Neuronal stem cell (in vitro differentiated cells): ENCODE measurements at regions not wholly inside any gene's neighbourhood (a gene's known extent, or its start where the extent isn't known, plus 50 kb on each side); places are given as distances from the start of the nearest gene placed in this dataset.

Source experiments
- DNase-seq: peaks from one replicate; pipeline ENCODE4 v3.0.0-alpha.2; 2013; ENCODE audit warnings: low spot score
- H2AFZ ChIP-seq: one replicate; pipeline ENCODE4 v1.6.1; 2013; ENCODE audit warnings: mild to moderate bottlenecking, low read length, inconsistent platforms
- H2AK5ac ChIP-seq: 2 replicates; pipeline ENCODE4 v1.6.1; 2013; ENCODE audit warnings: low read depth, mild to moderate bottlenecking, inconsistent platforms, low read length, moderate library complexity, mixed read lengths
- H2BK120ac ChIP-seq: 2 replicates; pipeline ENCODE4 v1.6.1; 2013; ENCODE audit warnings: low read depth, mild to moderate bottlenecking, inconsistent platforms, low read length, moderate library complexity, mixed read lengths
- H2BK12ac ChIP-seq: one replicate; pipeline ENCODE4 v1.6.1; 2013; ENCODE audit warnings: low read length, inconsistent platforms
- H2BK15ac ChIP-seq: 2 replicates; pipeline ENCODE4 v1.6.1; 2013; ENCODE audit warnings: mild to moderate bottlenecking, low read length, inconsistent platforms, mixed read lengths
- H2BK5ac ChIP-seq: one replicate; pipeline ENCODE4 v1.6.1; 2013; ENCODE audit warnings: inconsistent platforms, mild to moderate bottlenecking, low read length, moderate library complexity
- H3K14ac ChIP-seq: one replicate; pipeline ENCODE4 v1.6.1; 2013; ENCODE audit warnings: low read length, inconsistent platforms
- H3K18ac ChIP-seq: 2 replicates; pipeline ENCODE4 v1.6.1; 2013; ENCODE audit warnings: low read length, inconsistent platforms
- H3K23ac ChIP-seq: 2 replicates; pipeline ENCODE4 v1.6.1; 2013; ENCODE audit warnings: low read depth, mild to moderate bottlenecking, mixed read lengths, low read length, inconsistent platforms; ENCODE audit not compliant: poor library complexity
- H3K27ac ChIP-seq: replicated peaks from 3 replicates; pipeline ENCODE4 v1.5.1; 2013; ENCODE audit warnings: low read length, inconsistent platforms
- H3K27me3 ChIP-seq, 3 experiments: 2 replicates each; pipeline ENCODE4 v1.6.1; 2013; ENCODE audit warnings: low read length in 3 of 3, mild to moderate bottlenecking in 2 of 3, inconsistent platforms in 1 of 3, low read depth in 1 of 3, mixed read lengths in 1 of 3, moderate library complexity in 1 of 3; ENCODE audit not compliant: control insufficient read depth in 3 of 3, insufficient read depth in 3 of 3
- H3K36me3 ChIP-seq, 2 donors: replicated peaks in 1 of 2; 2 replicates each; pipeline ENCODE4 v1.6.1; 2013; ENCODE audit warnings: low read length in 2 of 2; ENCODE audit not compliant: control insufficient read depth in 2 of 2, insufficient read depth in 2 of 2
- H3K4ac ChIP-seq: 2 replicates; pipeline ENCODE4 v1.6.1; 2013; ENCODE audit warnings: inconsistent platforms, mild to moderate bottlenecking, low read length, moderate library complexity
- H3K4me1 ChIP-seq, 2 donors: 1 replicate in 1 of 2; 2 replicates in 1 of 2; pipeline ENCODE4 v1.6.1; 2013; ENCODE audit warnings: low read length in 2 of 2, low read depth in 1 of 2; ENCODE audit not compliant: control insufficient read depth in 2 of 2, insufficient read depth in 1 of 2
- H3K4me2 ChIP-seq: one replicate; pipeline ENCODE4 v1.6.1; 2013; ENCODE audit warnings: mild to moderate bottlenecking, low read length, inconsistent platforms; ENCODE audit not compliant: insufficient read depth, poor library complexity, severe bottlenecking
- H3K4me3 ChIP-seq, 2 donors: 2 replicates each; pipeline ENCODE4 v1.5.1; 2013; ENCODE audit warnings: low read length in 2 of 2, mild to moderate bottlenecking in 2 of 2, inconsistent platforms in 1 of 2, moderate library complexity in 1 of 2
- H3K79me1 ChIP-seq: one replicate; pipeline ENCODE4 v1.6.1; 2013; ENCODE audit warnings: low read depth, mild to moderate bottlenecking, inconsistent platforms, low read length, moderate library complexity
- H3K9ac ChIP-seq: one replicate; pipeline ENCODE4 v1.6.1; 2013; ENCODE audit warnings: mild to moderate bottlenecking, low read depth, low read length, inconsistent platforms; ENCODE audit not compliant: poor library complexity
- H3K9me3 ChIP-seq, 2 donors: replicated peaks in 1 of 2; 2 replicates each; pipeline versions ENCODE3 to v1.6.1; 2013; ENCODE audit warnings: low read length in 2 of 2, mild to moderate bottlenecking in 2 of 2, inconsistent platforms in 1 of 2, low read depth in 1 of 2, mixed read lengths in 1 of 2, moderate library complexity in 1 of 2; ENCODE audit not compliant: control insufficient read depth in 2 of 2, insufficient read depth in 1 of 2
- H4K8ac ChIP-seq: one replicate; pipeline ENCODE4 v1.6.1; 2013; ENCODE audit warnings: low read depth, mild to moderate bottlenecking, inconsistent platforms, low read length, moderate library complexity
- H4K91ac ChIP-seq: one replicate; pipeline ENCODE4 v1.6.1; 2013; ENCODE audit warnings: low read length, low read depth, mild to moderate bottlenecking, inconsistent platforms; ENCODE audit not compliant: poor library complexity
- WGBS, 2 donors: extraction: QIAGEN DNeasy Blood & Tissue Kit; methylation state at CpG; one replicate each; pipeline ENCODE4 v1.1.7; 2013; ENCODE audit warnings: missing lambda C conversion rate in 2 of 2, mixed read lengths in 1 of 2; ENCODE audit not compliant: insufficient read length in 2 of 2, insufficient replicate concordance in 1 of 2; ENCODE audit errors: extremely low coverage in 2 of 2; 5-methylcytosine and 5-hydroxymethylcytosine counted together

- Histone ChIP-seq H2AK5ac (no peak overlapping the region), H3K14ac (no peak overlapping the region), H3K9ac (no peak overlapping the region), H3K18ac (no peak overlapping the region), H2AFZ (no peak overlapping the region), H3K4me3 (no peak overlapping the region), H3K4me1 (no peaks in the 10 kb centered on the region), H2BK12ac (no peak overlapping the region), H3K79me1 (no peaks in the 10 kb centered on the region), H3K27me3 (no peaks in the 10 kb centered on the region), H2BK5ac (no peak overlapping the region), H2BK120ac (no peak overlapping the region), H3K9me3 (no peaks in the 10 kb centered on the region), H3K4me2 (no peak overlapping the region), H3K4ac (no peak overlapping the region), H4K8ac (no peak overlapping the region), H3K36me3 (no peaks in the 10 kb centered on the region), H2BK15ac (no peak overlapping the region), H4K91ac (no peak overlapping the region), H3K27ac (no peak overlapping the region), H3K23ac (no peak overlapping the region)
- no CpG with 5 or more reads among the region's 2 CpGs for WGBS, 2 donors
- DNase-seq, result no peak
Observed at GRCh38 chr9:74236857-74237256, 260.3 kb upstream of the RORB start.

- H2AFZ ChIP-seq, result no peak overlapping the region
- no peak overlapping the region for H3K4me3 ChIP-seq
- no peak overlapping the region for H2AK5ac ChIP-seq
- H3K27ac ChIP-seq, result no peak overlapping the region
- no peak overlapping the region for H3K4me2 ChIP-seq
- H3K9ac ChIP-seq, result no peak overlapping the region
- H3K18ac ChIP-seq, result no peak overlapping the region
- H3K79me1 ChIP-seq, result no peaks in the 10 kb centered on the region
- no peak overlapping the region for H4K91ac ChIP-seq
- H3K9me3 ChIP-seq, result no peaks in the 10 kb centered on the region
- no peaks in the 10 kb centered on the region for H3K4me1 ChIP-seq
- H3K36me3 ChIP-seq, result no peaks in the 10 kb centered on the region
- H2BK12ac ChIP-seq, result no peak overlapping the region
- H3K23ac ChIP-seq, result no peak overlapping the region
- no peak overlapping the region for H2BK120ac ChIP-seq
- no peak overlapping the region for H4K8ac ChIP-seq
- H3K27me3 ChIP-seq, result no peaks in the 10 kb centered on the region
- no peak overlapping the region for H3K14ac ChIP-seq
- no peak for DNase-seq
- H2BK5ac ChIP-seq, result no peak overlapping the region
- WGBS, 2 donors, result no CpG with 5 or more reads among the region's 3 CpGs
- no peak overlapping the region for H2BK15ac ChIP-seq
- H3K4ac ChIP-seq, result no peak overlapping the region
Observed at GRCh38 chr9:74245866-74246497, 251.2 kb upstream of the RORB start.

GRCh38 chr9:74255489-74255984 is 241.6 kb upstream of the RORB start:
- no peaks in the 10 kb centered on the region for H3K27me3 ChIP-seq
- no peak overlapping the region for H3K4me2 ChIP-seq
- H3K4me3 ChIP-seq, result no peak overlapping the region
- no peak overlapping the region for H4K8ac ChIP-seq
- H3K4ac ChIP-seq, result no peak overlapping the region
- H3K9me3 ChIP-seq, result no peaks in the 10 kb centered on the region
- no peak overlapping the region for H2BK5ac ChIP-seq
- no peak overlapping the region for H3K9ac ChIP-seq
- H2BK12ac ChIP-seq, result no peak overlapping the region
- H3K23ac ChIP-seq, result no peak overlapping the region
- H3K79me1 ChIP-seq, result no peaks in the 10 kb centered on the region
- no peak overlapping the region for H2AFZ ChIP-seq
- no peak overlapping the region for H3K27ac ChIP-seq
- H2BK15ac ChIP-seq, result no peak overlapping the region
- no peak overlapping the region for H2AK5ac ChIP-seq
- H4K91ac ChIP-seq, result no peak overlapping the region
- DNase-seq, result no peak
- H2BK120ac ChIP-seq, result no peak overlapping the region
- WGBS, 2 donors, result no CpG with 5 or more reads among the region's 4 CpGs
- no peak overlapping the region for H3K18ac ChIP-seq
- H3K4me1 ChIP-seq, result no peaks in the 10 kb centered on the region
- H3K14ac ChIP-seq, result no peak overlapping the region
- H3K36me3 ChIP-seq, result no peaks in the 10 kb centered on the region

- Histone ChIP-seq H3K4me3 (peak overlapping the region in 1 of 2 donors; percentile 62), H3K9me3 (no peaks in the 10 kb centered on the region), H3K4ac (no peak overlapping the region), H2BK5ac (no peak overlapping the region), H3K36me3 (no peaks in the 10 kb centered on the region), H3K4me2 (no peak overlapping the region), H2AK5ac (no peak overlapping the region), H4K91ac (no peak overlapping the region), H2AFZ (no peak overlapping the region), H3K4me1 (no peaks in the 10 kb centered on the region), H2BK120ac (no peak overlapping the region), H3K9ac (no peak overlapping the region), H3K79me1 (no peaks in the 10 kb centered on the region), H4K8ac (no peak overlapping the region), H3K27me3 (no peaks in the 10 kb centered on the region), H2BK12ac (peak overlapping the region; percentile 8), H2BK15ac (no peak overlapping the region), H3K14ac (peak overlapping the region; percentile 15), H3K18ac (no peak overlapping the region), H3K27ac (no peak overlapping the region), H3K23ac (no peak overlapping the region)
- no CpG with 5 or more reads among the region's 41 CpGs for WGBS, 2 donors
- DNase-seq, result no peak
Observed at GRCh38 chr9:74275872-74276508, 221.1 kb upstream of the RORB start.
